Activated T-cell treated with anti-CD3 and anti-CD28 coated beads, Interleukin-2, amount 50 U/mL, for 48 hours (primary cell): ENCODE measurements at regions not wholly inside any gene's neighbourhood (a gene's known extent, or its start where the extent isn't known, plus 50 kb on each side); places are given as distances from the start of the nearest gene placed in this dataset.

Experiments used
- DNase-seq, 2 experiments: peaks; one replicate each; pipeline ENCODE4 v3.0.0-alpha.2; 2020

GRCh38 chr6:120924214-120924613, 410.1 kb downstream of the TBC1D32 start:
- DNase-seq = no peak

- DNase-seq = no peak
These were observed 416.1 kb downstream of the TBC1D32 start for GRCh38 chr6:120918137-120918536.

GRCh38 chr6:120916844-120917243, 417.4 kb downstream of the TBC1D32 start:
- DNase-seq = no peak

GRCh38 chr6:120913486-120913885, 420.8 kb downstream of the TBC1D32 start:
- no peak for DNase-seq

- no peak for DNase-seq
These were observed 425.5 kb downstream of the TBC1D32 start for GRCh38 chr6:120908767-120909166.

- DNase-seq = no peak
These were observed 430.4 kb downstream of the TBC1D32 start for GRCh38 chr6:120903836-120904235.

GRCh38 chr6:120899932-120900331, 434.3 kb downstream of the TBC1D32 start:
- DNase-seq = no peak

GRCh38 chr6:120894077-120894476, 440.2 kb downstream of the TBC1D32 start:
- DNase-seq = no peak

GRCh38 chr6:120876931-120877330, 457.3 kb downstream of the TBC1D32 start:
- no peak for DNase-seq

- no peak for DNase-seq
These were observed 457.9 kb downstream of the TBC1D32 start for GRCh38 chr6:120876424-120876823.

- DNase-seq = no peak
These were observed 458.4 kb downstream of the TBC1D32 start for GRCh38 chr6:120875900-120876299.

- DNase-seq = no peak
These were observed 459.9 kb downstream of the TBC1D32 start for GRCh38 chr6:120874422-120874821.

GRCh38 chr6:120873125-120873865, 461.0 kb downstream of the TBC1D32 start:
- DNase-seq = no peak

GRCh38 chr6:120872262-120872578, 462.1 kb downstream of the TBC1D32 start:
- DNase-seq = no peak

- no peak for DNase-seq
These were observed 462.6 kb downstream of the TBC1D32 start for GRCh38 chr6:120871416-120872261.

- DNase-seq = no peak
These were observed 464.9 kb downstream of the TBC1D32 start for GRCh38 chr6:120869397-120869796.

- no peak for DNase-seq
These were observed 476.9 kb downstream of the TBC1D32 start for GRCh38 chr6:120857422-120857821.

- no peak for DNase-seq
These were observed 479.7 kb downstream of the TBC1D32 start for GRCh38 chr6:120854583-120854982.

GRCh38 chr6:120853489-120853888, 480.8 kb downstream of the TBC1D32 start:
- DNase-seq = no peak

- DNase-seq = no peak
These were observed 481.9 kb downstream of the TBC1D32 start for GRCh38 chr6:120852293-120852849.

GRCh38 chr6:120826253-120826652, 508.0 kb downstream of the TBC1D32 start:
- peak; percentile 19 for DNase-seq

GRCh38 chr6:120816794-120817193, 517.5 kb downstream of the TBC1D32 start:
- no peak for DNase-seq

- no peak for DNase-seq
These were observed 529.0 kb downstream of the TBC1D32 start for GRCh38 chr6:120805276-120805675.

- DNase-seq = no peak
These were observed 529.7 kb downstream of the TBC1D32 start for GRCh38 chr6:120804612-120805011.
